Trophoblast cell (in vitro differentiated cells and primary cell): ENCODE measurements at regions not wholly inside any gene's neighbourhood (a gene's known extent, or its start where the extent isn't known, plus 50 kb on each side); places are given as distances from the start of the nearest gene placed in this dataset.

ENCODE experiments used
- DNase-seq, 2 donors: peaks; one replicate each; pipeline ENCODE4 v3.0.0-alpha.2; 2016
- H2AFZ ChIP-seq: 2 replicates; pipeline ENCODE4 v1.6.1; 2013; ENCODE audit warnings: low read length, moderate library complexity, mild to moderate bottlenecking; ENCODE audit not compliant: insufficient read depth, poor library complexity
- H2AK5ac ChIP-seq: 2 replicates; pipeline ENCODE4 v1.6.1; 2013; ENCODE audit warnings: mild to moderate bottlenecking, low read length
- H2BK120ac ChIP-seq: 2 replicates; pipeline ENCODE4 v1.6.1; 2013; ENCODE audit warnings: low read length, mild to moderate bottlenecking, moderate library complexity; ENCODE audit not compliant: insufficient read depth, poor library complexity
- H2BK12ac ChIP-seq: 2 replicates; pipeline ENCODE4 v1.6.1; 2013; ENCODE audit warnings: mild to moderate bottlenecking, low read length, moderate library complexity
- H2BK5ac ChIP-seq: 2 replicates; pipeline ENCODE4 v1.6.1; 2013; ENCODE audit warnings: low read length, low read depth, moderate library complexity, mild to moderate bottlenecking; ENCODE audit not compliant: poor library complexity
- H3K14ac ChIP-seq: 2 replicates; pipeline ENCODE4 v1.6.1; 2013; ENCODE audit warnings: mild to moderate bottlenecking, low read length
- H3K18ac ChIP-seq: 2 replicates; pipeline ENCODE4 v1.6.1; 2013; ENCODE audit warnings: mild to moderate bottlenecking, low read length
- H3K23ac ChIP-seq: 2 replicates; pipeline ENCODE4 v1.6.1; 2013; ENCODE audit warnings: low read length
- H3K27ac ChIP-seq: 2 replicates; pipeline ENCODE4 v1.5.1; 2013; ENCODE audit warnings: low read depth, mild to moderate bottlenecking, inconsistent platforms, low read length, moderate library complexity
- H3K27me3 ChIP-seq: 2 replicates; pipeline ENCODE4 v1.6.1; 2013; ENCODE audit warnings: inconsistent platforms, mild to moderate bottlenecking, low read length, moderate library complexity; ENCODE audit not compliant: insufficient read depth
- H3K36me3 ChIP-seq, 2 experiments: 1 replicate in 1 of 2; 2 replicates in 1 of 2; pipeline ENCODE4 v1.6.1; 2013; ENCODE audit warnings: low read length in 2 of 2, mild to moderate bottlenecking in 2 of 2, moderate library complexity in 1 of 2; ENCODE audit not compliant: insufficient read depth in 2 of 2, control insufficient read depth in 1 of 2
- H3K4ac ChIP-seq: 2 replicates; pipeline ENCODE4 v1.6.1; 2013; ENCODE audit warnings: low read depth, mild to moderate bottlenecking, low read length, moderate library complexity
- H3K4me1 ChIP-seq, 2 experiments: 1 replicate in 1 of 2; 2 replicates in 1 of 2; pipeline ENCODE4 v1.6.1; 2013; ENCODE audit warnings: low read length in 2 of 2, mild to moderate bottlenecking in 2 of 2, moderate library complexity in 1 of 2; ENCODE audit not compliant: insufficient read depth in 2 of 2, control insufficient read depth in 1 of 2
- H3K4me2 ChIP-seq: 2 replicates; pipeline ENCODE4 v1.6.1; 2013; ENCODE audit warnings: inconsistent platforms, mild to moderate bottlenecking, low read length, moderate library complexity
- H3K4me3 ChIP-seq: 2 replicates; pipeline ENCODE4 v1.5.1; 2013; ENCODE audit warnings: mild to moderate bottlenecking, low read depth, low read length, inconsistent platforms
- H3K79me1 ChIP-seq: one replicate; pipeline ENCODE4 v1.6.1; 2013; ENCODE audit warnings: low read length
- H3K79me2 ChIP-seq: 2 replicates; pipeline ENCODE4 v1.6.1; 2013; ENCODE audit warnings: low read length, mild to moderate bottlenecking; ENCODE audit not compliant: control insufficient read depth, insufficient read depth, poor library complexity
- H3K9ac ChIP-seq: 2 replicates; pipeline ENCODE4 v1.6.1; 2013; ENCODE audit warnings: mild to moderate bottlenecking, low read length
- H3K9me3 ChIP-seq: 2 replicates; pipeline ENCODE4 v1.6.1; 2013; ENCODE audit warnings: low read depth, mild to moderate bottlenecking, control low read depth, inconsistent platforms, low read length; ENCODE audit not compliant: insufficient read depth
- H4K12ac ChIP-seq: 2 replicates; pipeline ENCODE4 v1.6.1; 2013; ENCODE audit warnings: low read depth, mild to moderate bottlenecking, low read length, moderate library complexity
- H4K8ac ChIP-seq: 2 replicates; pipeline ENCODE4 v1.6.1; 2013; ENCODE audit warnings: low read depth, mild to moderate bottlenecking, low read length, moderate library complexity
- H4K91ac ChIP-seq: one replicate; pipeline ENCODE4 v1.6.1; 2013; ENCODE audit warnings: low read depth, mild to moderate bottlenecking, low read length, moderate library complexity
- WGBS: extraction: QIAGEN DNeasy Blood & Tissue Kit; methylation state at CpG from one replicate; pipeline ENCODE4 v1.1.7; 2013; ENCODE audit warnings: missing lambda C conversion rate; ENCODE audit not compliant: insufficient read length, insufficient coverage; ENCODE audit errors: extremely low coverage; 5-methylcytosine and 5-hydroxymethylcytosine counted together

DNA sequence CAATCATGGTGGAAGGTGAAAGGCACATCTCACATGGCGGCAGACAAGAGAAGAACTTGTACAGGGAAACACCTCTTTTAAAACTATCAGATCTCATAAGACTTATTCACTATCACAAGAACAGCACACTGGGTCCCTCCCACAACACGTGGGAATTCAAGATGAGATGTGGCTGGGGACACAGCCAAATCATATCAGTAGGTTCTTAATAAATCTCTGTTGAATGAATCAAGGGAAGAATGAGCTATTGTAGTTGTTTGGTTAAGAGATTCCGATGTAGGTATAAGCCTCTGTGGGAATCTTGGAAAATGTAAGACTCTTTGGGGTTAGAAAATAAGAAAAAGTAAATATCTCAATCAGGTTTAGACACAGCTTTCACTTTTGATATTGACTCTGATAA, 400.2 kb downstream of the KCNRG start:
- no peak for DNase-seq
- Histone ChIP-seq H3K14ac (no peak overlapping the region), H3K4me3 (no peak overlapping the region), H4K91ac (no peak overlapping the region), H4K12ac (no peak overlapping the region), H2AFZ (no peak overlapping the region), H3K4me1 (peaks cover 6% of the 10 kb centered on the region in 2 experiments), H3K9ac (no peak overlapping the region), H3K4me2 (no peak overlapping the region), H3K79me1 (peaks cover 7% of the 10 kb centered on the region), H3K4ac (no peak overlapping the region), H3K18ac (no peak overlapping the region), H2AK5ac (no peak overlapping the region), H4K8ac (no peak overlapping the region), H3K27me3 (no peaks in the 10 kb centered on the region), H2BK12ac (no peak overlapping the region), H3K23ac (no peak overlapping the region), H2BK120ac (no peak overlapping the region), H3K36me3 (no peaks in the 10 kb centered on the region), H3K79me2 (no peaks in the 10 kb centered on the region), H2BK5ac (no peak overlapping the region), H3K9me3 (no peaks in the 10 kb centered on the region), H3K27ac (no peak overlapping the region)
- WGBS: no CpG with 5 or more reads among the region's 3 CpGs

GRCh38 chr13:50417597-50417996, 402.4 kb downstream of the KCNRG start:
- Histone ChIP-seq H3K4me2 (no peak overlapping the region), H3K36me3 (no peaks in the 10 kb centered on the region), H3K79me2 (no peaks in the 10 kb centered on the region), H3K9ac (no peak overlapping the region), H3K4me1 (no peaks in the 10 kb centered on the region), H2AFZ (no peak overlapping the region), H3K27ac (no peak overlapping the region), H2BK5ac (no peak overlapping the region), H2AK5ac (no peak overlapping the region), H3K14ac (no peak overlapping the region), H2BK120ac (no peak overlapping the region), H3K27me3 (no peaks in the 10 kb centered on the region), H2BK12ac (no peak overlapping the region), H3K79me1 (peaks cover 2% of the 10 kb centered on the region), H4K91ac (no peak overlapping the region), H3K4ac (no peak overlapping the region), H3K18ac (no peak overlapping the region), H4K12ac (no peak overlapping the region), H4K8ac (no peak overlapping the region), H3K23ac (no peak overlapping the region), H3K9me3 (no peaks in the 10 kb centered on the region), H3K4me3 (no peak overlapping the region)
- WGBS: no CpG with 5 or more reads among the region's 7 CpGs
- peak in 1 of 2 donors; percentile 24 for DNase-seq

DNA sequence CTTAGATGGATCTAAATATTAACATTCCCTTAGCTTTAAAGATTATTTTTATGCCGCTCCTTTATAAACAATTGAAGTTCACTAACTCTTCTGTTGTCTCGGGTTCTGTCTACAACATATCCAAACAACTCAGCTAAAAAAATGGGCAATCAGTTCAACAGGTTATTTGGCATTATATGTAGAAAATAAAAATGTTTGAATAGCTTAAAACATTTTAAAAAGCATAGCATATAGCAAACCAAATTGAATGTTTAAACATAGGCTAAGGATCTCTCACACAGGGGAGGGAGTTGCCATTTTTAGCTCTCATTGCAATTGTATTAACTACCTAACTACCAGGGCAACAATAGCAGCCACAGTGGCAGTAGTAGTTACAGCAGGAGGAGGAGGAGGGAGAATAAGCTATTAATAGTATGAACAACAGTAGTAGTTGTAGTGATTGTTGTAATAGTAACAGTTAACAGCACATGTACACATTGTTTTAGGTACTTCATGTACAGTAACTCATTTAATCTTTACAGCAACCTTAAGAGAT, 404.2 kb downstream of the KCNRG start:
- Histone ChIP-seq H3K18ac (no peak overlapping the region), H3K4me1 (no peaks in the 10 kb centered on the region), H4K8ac (no peak overlapping the region), H2BK5ac (no peak overlapping the region), H2BK120ac (no peak overlapping the region), H3K14ac (no peak overlapping the region), H3K4me3 (no peak overlapping the region), H4K12ac (no peak overlapping the region), H3K27ac (no peak overlapping the region), H2AK5ac (no peak overlapping the region), H3K4ac (no peak overlapping the region), H3K23ac (no peak overlapping the region), H4K91ac (no peak overlapping the region), H3K36me3 (no peaks in the 10 kb centered on the region), H2AFZ (no peak overlapping the region), H2BK12ac (no peak overlapping the region), H3K79me2 (no peaks in the 10 kb centered on the region), H3K4me2 (no peak overlapping the region), H3K9me3 (no peaks in the 10 kb centered on the region), H3K9ac (no peak overlapping the region), H3K27me3 (no peaks in the 10 kb centered on the region), H3K79me1 (no peaks in the 10 kb centered on the region)
- DNase-seq: no peak
- no CpG with 5 or more reads among the region's 2 CpGs for WGBS

DNA sequence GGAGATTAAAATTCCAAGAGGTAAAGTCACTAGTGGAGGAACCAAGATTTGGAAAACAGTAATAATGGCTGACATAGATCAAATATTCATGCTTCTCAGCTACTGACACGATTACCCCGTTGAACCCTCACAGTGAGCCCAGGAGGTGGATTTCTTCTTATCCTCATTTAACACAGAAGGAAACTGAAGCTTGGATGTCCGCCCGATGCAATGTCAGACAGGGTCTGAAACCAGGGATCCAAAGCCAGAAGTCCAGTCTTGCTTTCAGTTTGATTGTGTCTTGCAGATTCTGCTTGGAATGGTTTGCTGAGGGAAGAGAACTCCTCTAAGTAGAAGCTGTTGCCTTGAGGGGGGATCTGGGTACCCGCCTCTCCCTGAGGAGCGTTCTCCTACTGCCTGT, 404.7 kb downstream of the KCNRG start:
- Histone ChIP-seq H3K9ac (no peak overlapping the region), H3K18ac (no peak overlapping the region), H3K36me3 (no peaks in the 10 kb centered on the region), H3K23ac (no peak overlapping the region), H2AK5ac (no peak overlapping the region), H3K27ac (no peak overlapping the region), H3K9me3 (no peaks in the 10 kb centered on the region), H3K4me3 (no peak overlapping the region), H3K79me1 (no peaks in the 10 kb centered on the region), H3K27me3 (no peaks in the 10 kb centered on the region), H2BK5ac (no peak overlapping the region), H3K4me1 (no peaks in the 10 kb centered on the region), H3K4ac (no peak overlapping the region), H4K8ac (no peak overlapping the region), H4K12ac (no peak overlapping the region), H4K91ac (no peak overlapping the region), H2BK12ac (no peak overlapping the region), H2BK120ac (no peak overlapping the region), H3K14ac (no peak overlapping the region), H3K4me2 (no peak overlapping the region), H2AFZ (no peak overlapping the region), H3K79me2 (no peaks in the 10 kb centered on the region)
- no peak for DNase-seq
- WGBS: no CpG with 5 or more reads among the region's 6 CpGs
